Thoracic aorta (tissue), 2 donors: ENCODE measurements at regions not wholly inside any gene's neighbourhood (a gene's known extent, or its start where the extent isn't known, plus 50 kb on each side); places are given as distances from the start of the nearest gene placed in this dataset.
"Not testable (repeated sequence)": the region's sequence is repeated elsewhere in the genome, so short reads cannot be mapped to it uniquely, and the experiment has no call there.

Experiments
- ATAC-seq: fragments of 150-250 bp; one replicate; pipeline ENCODE4 v1.8.0; 2017; ENCODE audit warnings: low read depth; ENCODE audit not compliant: insufficient number of reproducible peaks, low FRiP score
- DNase-seq: peaks from one replicate; pipeline ENCODE4 v3.0.0-alpha.2; 2020; ENCODE audit warnings: low spot score
- H3K27ac ChIP-seq, 2 donors: fragments of 200-600 bp; sonication (generic); 1 replicate in 1 of 2; 2 replicates in 1 of 2; pipeline ENCODE4 v1.5.1; 2016; ENCODE audit warnings: mild to moderate bottlenecking in 2 of 2, moderate library complexity in 2 of 2
- H3K27me3 ChIP-seq: fragments of 200-600 bp; sonication (generic); replicated peaks from 2 replicates; pipeline ENCODE4 v1.6.0; 2016; ENCODE audit warnings: mild to moderate bottlenecking; ENCODE audit not compliant: insufficient read depth
- H3K36me3 ChIP-seq: fragments of 200-600 bp; sonication (generic); one replicate; pipeline ENCODE4 v1.5.1; 2016
- H3K4me1 ChIP-seq, 2 donors: fragments of 200-600 bp; sonication (generic); 1 replicate in 1 of 2; 2 replicates in 1 of 2; pipeline versions ENCODE4 v1.5.1 to v1.6.0; 2016; ENCODE audit warnings: low read depth in 2 of 2, mild to moderate bottlenecking in 1 of 2; ENCODE audit not compliant: control insufficient read depth in 1 of 2
- H3K4me3 ChIP-seq: fragments of 200-600 bp; sonication (generic); 2 replicates; pipeline ENCODE4 v1.5.1; 2016; ENCODE audit warnings: mild to moderate bottlenecking
- H3K9me3 ChIP-seq: fragments of 200-600 bp; sonication (generic); 2 replicates; pipeline ENCODE4 v1.5.1; 2016
- TF ChIP-seq, protein P1 (sequence below): fragments of 200-600 bp; sonication (generic); IDR thresholded peaks from one replicate; pipeline ENCODE4 v1.5.1; 2019; ENCODE audit warnings: antibody characterized with exemption

DNA sequence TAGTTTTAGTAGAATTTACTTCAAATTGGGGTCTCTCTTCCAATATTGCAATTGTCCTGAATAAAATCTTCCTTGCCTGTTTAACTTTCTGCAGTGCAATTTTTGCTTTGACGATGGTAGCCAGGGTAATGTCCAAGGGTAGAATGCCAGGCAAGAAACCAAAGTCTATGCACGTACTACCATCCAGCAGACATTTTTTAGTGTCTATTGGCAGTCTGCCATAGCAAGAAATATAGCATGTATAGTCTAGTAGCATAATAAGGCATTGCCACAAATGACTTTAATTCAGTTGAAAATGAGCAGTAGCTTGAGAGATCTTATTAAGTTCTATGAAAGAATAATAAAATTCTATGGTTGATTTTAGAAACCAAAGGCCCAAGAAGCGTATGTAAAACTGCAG, 62.3 kb upstream of the KCNQ5 start:
- no peak for ATAC-seq
- no peak for DNase-seq
- Histone ChIP-seq H3K4me3 (no peak overlapping the region), H3K9me3 (no peaks in the 10 kb centered on the region), H3K27me3 (no peaks in the 10 kb centered on the region), H3K4me1 (no peaks in the 10 kb centered on the region), H3K36me3 (no peaks in the 10 kb centered on the region), H3K27ac (no peak overlapping the region)
- TF ChIP-seq, protein P1, sequence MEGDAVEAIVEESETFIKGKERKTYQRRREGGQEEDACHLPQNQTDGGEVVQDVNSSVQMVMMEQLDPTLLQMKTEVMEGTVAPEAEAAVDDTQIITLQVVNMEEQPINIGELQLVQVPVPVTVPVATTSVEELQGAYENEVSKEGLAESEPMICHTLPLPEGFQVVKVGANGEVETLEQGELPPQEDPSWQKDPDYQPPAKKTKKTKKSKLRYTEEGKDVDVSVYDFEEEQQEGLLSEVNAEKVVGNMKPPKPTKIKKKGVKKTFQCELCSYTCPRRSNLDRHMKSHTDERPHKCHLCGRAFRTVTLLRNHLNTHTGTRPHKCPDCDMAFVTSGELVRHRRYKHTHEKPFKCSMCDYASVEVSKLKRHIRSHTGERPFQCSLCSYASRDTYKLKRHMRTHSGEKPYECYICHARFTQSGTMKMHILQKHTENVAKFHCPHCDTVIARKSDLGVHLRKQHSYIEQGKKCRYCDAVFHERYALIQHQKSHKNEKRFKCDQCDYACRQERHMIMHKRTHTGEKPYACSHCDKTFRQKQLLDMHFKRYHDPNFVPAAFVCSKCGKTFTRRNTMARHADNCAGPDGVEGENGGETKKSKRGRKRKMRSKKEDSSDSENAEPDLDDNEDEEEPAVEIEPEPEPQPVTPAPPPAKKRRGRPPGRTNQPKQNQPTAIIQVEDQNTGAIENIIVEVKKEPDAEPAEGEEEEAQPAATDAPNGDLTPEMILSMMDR: no peak

- H3K36me3 ChIP-seq: no peaks in the 10 kb centered on the region
- H3K9me3 ChIP-seq: no peaks in the 10 kb centered on the region
- TF ChIP-seq, protein P1: no peak
- DNase-seq: no peak
- ATAC-seq: no peak
- no peaks in the 10 kb centered on the region for H3K4me1 ChIP-seq
- H3K4me3 ChIP-seq: no peak overlapping the region
- H3K27me3 ChIP-seq: no peaks in the 10 kb centered on the region
- no peak overlapping the region for H3K27ac ChIP-seq
These were observed 60.9 kb upstream of the KCNQ5 start for GRCh38 chr6:72560721-72561593.

GRCh38 chr6:72561629-72562028, 60.2 kb upstream of the KCNQ5 start:
- Histone ChIP-seq H3K27ac (no peak overlapping the region), H3K4me1 (no peaks in the 10 kb centered on the region), H3K9me3 (no peaks in the 10 kb centered on the region), H3K27me3 (no peaks in the 10 kb centered on the region), H3K4me3 (no peak overlapping the region), H3K36me3 (no peaks in the 10 kb centered on the region)
- TF ChIP-seq, protein P1: no peak
- DNase-seq (no peak), ATAC-seq (no peak)

- no peaks in the 10 kb centered on the region for H3K4me1 ChIP-seq
- DNase-seq (no peak), ATAC-seq (no peak)
- H3K27me3 ChIP-seq: no peaks in the 10 kb centered on the region
- no peak overlapping the region for H3K27ac ChIP-seq
- H3K9me3 ChIP-seq: no peaks in the 10 kb centered on the region
- H3K4me3 ChIP-seq: no peak overlapping the region
- TF ChIP-seq, protein P1: no peak
- H3K36me3 ChIP-seq: no peaks in the 10 kb centered on the region
These were observed 57.6 kb upstream of the KCNQ5 start for GRCh38 chr6:72564231-72564630.

DNA sequence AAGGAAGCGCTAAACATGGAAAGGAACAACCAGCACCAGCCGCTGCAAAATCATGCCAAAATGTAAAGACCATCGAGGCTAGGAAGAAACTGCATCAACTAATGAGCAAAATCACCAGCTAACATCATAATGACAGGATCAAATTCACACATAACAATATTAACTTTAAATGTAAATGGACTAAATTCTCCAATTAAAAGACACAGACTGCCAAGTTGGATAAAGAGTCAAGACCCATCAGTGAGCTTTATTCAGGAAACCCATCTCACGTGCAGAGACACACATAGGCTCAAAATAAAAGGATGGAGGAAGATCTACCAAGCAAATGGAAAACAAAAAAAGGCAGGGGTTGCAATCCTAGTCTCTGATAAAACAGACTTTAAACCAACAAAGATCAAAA, 49.9 kb upstream of the KCNQ5 start:
- H3K4me1 ChIP-seq, H3K36me3 ChIP-seq, H3K4me3 ChIP-seq, H3K27me3 ChIP-seq, DNase-seq, H3K9me3 ChIP-seq, ATAC-seq, H3K27ac ChIP-seq: not testable (repeated sequence)
